HG02571 (cell line): ENCODE measurements at regions not wholly inside any gene's neighbourhood (a gene's known extent, or its start where the extent isn't known, plus 50 kb on each side); places are given as distances from the start of the nearest gene placed in this dataset.

Experiments used
- ATAC-seq: cut with Tn5 transposase; IDR thresholded peaks from one replicate; pipeline ENCODE4 v1.9.1; 2021; ENCODE audit warnings: mild to moderate bottlenecking, moderate library complexity; ENCODE audit not compliant: unreplicated experiment

DNA sequence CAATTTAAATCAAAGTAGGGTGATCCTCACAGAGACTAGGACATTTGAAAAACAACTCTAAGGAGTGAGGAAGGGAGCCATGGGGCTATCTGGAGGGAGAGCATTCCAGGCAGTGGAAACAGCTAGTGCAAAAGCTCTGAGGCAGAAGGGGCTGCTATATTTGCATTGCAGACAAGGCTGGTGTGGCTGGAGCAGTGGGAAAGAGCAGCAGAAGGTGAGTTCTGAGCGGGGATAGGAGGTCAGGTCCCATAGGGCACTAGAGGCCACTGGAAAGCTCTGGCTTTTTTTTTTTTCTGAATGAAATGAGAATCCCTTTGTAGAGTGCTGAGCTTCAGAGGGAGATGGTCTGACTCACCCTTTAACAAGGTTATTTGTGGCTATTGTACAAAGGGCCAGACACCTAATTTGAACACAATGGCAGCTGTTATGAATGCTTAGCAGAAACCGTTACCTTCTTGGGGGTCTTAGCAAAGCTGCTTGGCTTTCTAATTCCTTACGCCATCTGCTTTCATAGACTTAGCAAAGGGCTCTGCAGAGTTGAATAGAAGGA, 291.6 kb downstream of the BUD13 start:
- ATAC-seq = no peak

DNA sequence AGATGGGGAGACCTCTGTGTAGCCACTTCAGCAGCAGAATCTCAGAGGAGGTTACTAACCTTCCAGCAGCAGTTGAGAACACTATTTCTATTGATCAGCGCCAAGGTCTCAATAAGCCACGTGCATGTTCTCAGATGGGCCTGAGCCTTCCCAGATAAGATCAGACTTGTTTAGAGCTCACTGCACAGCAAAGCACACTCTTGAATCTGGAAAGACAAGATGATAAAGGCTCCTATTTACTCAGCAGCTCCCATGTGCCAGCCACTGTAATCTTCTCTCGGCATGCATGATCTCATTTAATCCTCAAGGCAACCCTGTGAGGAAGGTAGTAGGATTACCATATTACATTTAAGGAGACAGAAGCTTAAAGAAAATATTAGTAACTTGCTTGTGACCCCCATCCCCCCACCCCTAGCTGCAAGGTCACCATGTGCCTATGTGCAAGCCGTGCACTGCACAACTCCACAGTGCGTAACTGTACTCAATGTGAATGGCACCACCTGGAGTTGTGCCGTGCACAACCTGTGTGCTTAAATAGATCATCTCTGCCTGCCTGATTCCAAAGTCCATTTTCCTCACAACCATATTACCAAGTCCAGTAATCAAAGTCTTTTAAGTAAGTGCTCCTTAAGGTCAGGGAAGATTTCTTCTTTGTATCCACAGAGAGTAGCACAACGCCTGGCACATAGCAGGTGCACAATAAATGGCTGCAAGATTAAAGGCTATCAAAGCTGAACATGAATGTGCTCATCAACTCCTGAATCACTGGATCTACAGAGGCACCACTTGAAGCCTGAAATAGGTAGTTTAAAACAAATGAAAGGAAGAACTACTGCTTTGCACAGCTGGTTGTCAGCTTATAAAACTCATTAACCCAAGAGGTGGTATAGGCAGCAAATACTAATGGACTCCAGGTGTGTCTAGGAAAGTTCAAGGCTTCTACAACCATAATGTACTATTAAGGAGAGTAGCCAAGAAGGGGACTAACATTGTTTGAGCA, 293.8 kb downstream of the BUD13 start:
- no peak for ATAC-seq

DNA sequence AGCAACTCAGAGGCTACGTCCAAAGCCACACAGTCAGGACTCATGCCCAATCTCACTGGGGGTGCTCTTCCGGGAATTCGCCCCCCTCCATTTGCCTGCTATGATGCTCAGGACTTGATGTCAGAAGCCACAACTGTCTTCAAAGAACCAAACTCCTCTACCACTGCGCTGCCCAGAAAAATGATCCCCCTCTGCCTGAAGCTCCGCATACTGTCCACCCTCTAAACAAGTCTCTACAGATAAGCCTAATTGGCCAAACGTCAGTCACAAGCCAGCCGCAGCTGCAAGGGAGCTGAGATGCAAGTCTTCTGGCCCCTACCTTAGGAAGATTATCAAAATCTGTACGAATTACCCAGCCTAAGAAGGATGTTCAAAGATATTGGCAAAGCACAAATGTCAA, 294.6 kb downstream of the BUD13 start:
- no peak for ATAC-seq

- no peak for ATAC-seq
Measured at GRCh38 chr11:116473790-116474346, 298.9 kb downstream of the BUD13 start.

- ATAC-seq = no peak
Measured at GRCh38 chr11:116473206-116473769, 299.5 kb downstream of the BUD13 start.

- ATAC-seq = no peak
Measured at GRCh38 chr11:116472651-116473050, 300.1 kb downstream of the BUD13 start.

DNA sequence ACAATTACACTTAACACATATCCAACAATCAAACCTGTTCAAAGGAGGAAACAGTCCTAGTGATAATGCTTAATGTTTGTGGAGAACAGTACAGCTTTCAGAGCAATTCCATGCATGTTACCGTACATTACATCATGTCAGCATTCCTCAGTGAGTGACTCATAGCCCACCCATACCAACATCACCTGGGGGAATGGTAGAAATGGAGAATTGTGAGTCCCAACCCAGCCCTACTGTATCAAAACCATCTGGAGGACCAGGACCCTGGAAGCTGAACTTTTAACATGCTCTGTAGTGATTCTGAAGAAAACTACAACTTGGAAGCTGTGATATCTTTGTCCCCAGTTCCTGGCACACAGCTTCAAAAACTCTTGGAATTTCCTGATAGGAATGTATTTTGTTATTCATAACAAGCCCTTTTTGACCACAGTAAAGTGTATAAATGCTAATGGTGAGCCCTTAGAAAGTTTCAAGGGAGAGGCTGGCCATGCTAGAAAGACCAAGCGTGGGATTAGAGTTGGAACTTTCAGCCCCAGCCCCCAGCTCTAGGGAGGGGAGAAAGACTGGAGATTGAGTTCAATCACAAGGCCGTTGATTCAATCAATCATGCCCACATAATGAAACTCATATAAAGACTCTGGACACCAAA, 301.1 kb downstream of the BUD13 start:
- ATAC-seq = no peak

DNA sequence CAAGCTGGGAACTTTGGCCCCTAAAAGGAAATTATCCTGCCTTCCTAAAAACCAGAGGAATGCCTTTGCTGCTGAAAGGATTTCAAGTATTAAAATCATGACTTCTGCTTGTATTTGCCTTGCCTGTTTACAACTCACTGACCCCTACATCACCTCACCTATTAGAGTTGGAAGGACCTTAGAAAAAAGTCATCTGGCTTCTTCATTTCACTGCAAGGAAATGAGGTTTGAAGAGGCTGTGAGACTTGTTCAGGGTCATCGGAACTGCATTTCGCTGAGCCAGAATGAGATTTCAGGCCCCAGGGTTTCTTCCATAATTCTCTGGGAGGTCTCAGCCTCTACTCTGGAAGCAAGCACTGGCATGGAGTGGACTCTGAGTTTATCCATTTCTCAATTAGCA, 304.1 kb downstream of the BUD13 start:
- ATAC-seq = no peak

GRCh38 chr11:116467823-116468222, 305.0 kb downstream of the BUD13 start:
- no peak for ATAC-seq

- no peak for ATAC-seq
Measured at GRCh38 chr11:116466801-116467200, 306.0 kb downstream of the BUD13 start.

DNA sequence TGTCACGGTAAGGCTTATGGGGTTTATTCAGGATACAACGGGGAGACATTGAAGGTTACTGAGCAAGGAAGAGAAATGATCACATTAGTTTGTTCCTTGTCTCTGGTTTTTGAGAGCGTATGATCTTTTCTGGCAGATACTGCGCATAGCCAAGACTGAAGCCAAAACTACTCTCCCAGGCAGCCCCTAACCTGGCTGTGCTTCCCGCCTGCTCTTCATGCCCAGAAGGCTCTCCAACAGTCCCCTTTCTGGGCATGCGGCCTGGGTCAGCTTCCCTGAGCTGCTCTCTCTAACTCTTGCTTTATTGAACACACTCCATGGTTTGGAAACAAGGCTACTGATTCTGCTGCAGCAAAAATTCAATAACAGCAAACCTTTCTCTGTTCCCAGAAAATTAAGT, 306.6 kb downstream of the BUD13 start:
- ATAC-seq = no peak

- ATAC-seq = no peak
Measured at GRCh38 chr11:116465056-116465455, 307.7 kb downstream of the BUD13 start.

DNA sequence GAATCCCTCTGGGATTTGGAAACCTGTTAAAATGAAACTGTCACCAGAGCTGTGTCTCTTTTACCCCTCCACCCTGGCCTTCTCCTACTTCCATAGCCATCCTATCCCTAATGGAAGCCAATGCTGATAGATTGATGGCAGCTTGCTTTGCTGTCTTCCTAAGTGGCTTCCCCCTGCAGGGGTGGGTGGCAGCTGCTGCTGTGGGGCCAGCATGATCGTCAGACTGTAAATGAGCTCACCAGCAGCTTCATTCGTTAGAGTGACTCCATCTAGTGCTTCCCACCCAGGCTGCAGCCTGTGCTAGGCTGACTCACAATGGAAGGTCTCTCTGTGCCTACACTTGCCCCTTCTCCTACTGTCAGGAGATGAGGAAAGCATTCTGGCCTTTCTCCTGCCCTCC, 311.0 kb downstream of the BUD13 start:
- ATAC-seq = no peak

DNA sequence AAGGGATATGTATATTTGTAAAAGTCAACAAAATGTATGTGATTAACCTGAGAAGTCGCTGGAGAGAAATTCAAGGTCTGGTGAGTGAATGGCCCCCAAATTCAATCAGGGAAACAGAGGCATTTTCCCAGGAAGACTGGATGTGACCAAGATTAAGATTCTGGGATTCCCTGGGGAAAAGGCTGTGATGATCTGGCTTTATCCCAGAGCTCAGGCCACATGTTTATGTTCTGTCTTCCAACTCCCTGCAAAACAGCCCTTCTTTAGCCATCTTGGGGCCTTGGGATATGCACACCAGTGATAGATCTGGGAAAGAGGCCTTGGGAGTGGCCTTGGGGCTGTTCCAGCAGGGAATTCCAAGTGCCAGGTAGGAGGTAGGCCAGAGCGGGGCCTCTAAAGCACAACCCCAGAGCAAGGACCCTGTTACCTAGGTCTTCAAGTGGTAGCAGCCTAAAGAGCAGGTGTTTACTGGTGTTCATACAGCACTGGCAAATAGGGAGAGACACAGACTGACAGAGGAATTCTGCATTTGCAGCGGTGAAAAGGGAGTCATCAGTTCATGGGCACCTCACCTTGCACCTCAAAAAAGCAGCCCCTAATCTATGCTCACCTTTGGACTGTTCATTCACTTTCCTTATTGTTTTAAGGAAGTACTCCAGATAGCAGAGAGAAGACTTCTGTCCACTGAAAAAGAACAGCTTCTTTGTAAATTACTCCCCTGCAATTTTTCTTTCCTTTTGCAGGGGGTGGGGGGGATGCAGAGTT, 312.4 kb downstream of the BUD13 start:
- ATAC-seq = no peak

DNA sequence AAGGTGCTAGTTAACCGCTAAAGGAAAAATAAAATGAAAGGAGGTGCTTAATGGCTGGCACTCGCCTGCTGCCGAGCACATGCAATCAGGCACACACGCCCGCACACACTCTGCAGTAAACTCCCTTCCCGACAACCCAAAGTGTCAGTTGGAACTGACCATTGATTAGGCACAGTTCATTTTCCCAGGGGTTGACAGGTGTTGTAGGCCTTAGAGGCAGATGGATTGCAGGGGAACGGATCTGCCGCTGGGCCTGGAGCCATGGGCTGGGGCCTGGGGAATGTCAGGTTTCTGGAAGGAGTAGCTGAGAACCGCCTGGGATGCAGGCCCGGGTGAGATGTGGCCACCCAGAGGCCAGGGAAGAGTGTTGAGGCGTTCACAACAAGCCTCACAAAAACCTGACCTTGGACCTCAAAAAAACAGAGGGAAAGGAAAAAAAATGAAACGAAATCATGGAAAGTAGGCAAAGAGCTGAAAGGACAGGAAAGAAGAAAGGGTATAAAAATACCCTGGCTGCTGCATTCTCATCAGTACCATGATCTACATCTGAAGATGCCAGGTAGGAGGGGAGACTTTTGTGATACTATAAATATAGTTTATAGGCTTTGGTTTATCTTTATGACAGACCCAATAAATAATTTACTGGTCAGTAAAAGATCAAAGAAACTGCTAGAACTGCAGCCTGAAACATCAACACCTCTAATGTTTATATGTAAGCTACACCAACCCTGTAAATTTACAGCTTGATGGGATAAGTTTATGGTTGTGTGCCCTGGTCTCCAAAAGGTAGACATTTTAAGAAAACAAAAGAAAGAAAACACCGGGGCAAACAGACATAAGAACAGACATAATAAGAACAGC, 313.4 kb downstream of the BUD13 start:
- no peak for ATAC-seq

- no peak for ATAC-seq
Measured at GRCh38 chr11:116458546-116458945, 314.2 kb downstream of the BUD13 start.

GRCh38 chr11:116457336-116458007, 315.3 kb downstream of the BUD13 start:
- ATAC-seq = no peak

DNA sequence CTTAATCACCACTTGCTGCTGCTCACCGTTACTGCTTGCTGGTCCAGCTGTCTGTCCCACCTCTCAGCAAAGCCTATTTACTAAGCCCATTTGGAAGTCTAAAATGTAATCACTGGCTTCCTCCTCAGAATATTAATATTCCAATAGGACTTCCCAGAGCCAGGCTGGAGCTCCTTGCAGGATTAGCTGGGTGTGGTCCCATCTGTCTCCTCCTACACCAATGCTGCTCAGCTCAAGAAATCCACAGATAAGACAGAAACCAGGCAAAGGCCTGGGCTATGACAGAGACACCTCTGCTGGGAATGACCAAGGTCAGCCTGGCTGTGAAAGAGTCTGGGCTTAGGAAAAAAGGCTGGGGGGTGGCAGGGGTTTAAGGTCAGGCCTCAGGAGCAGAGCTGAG, 317.8 kb downstream of the BUD13 start:
- ATAC-seq = no peak

DNA sequence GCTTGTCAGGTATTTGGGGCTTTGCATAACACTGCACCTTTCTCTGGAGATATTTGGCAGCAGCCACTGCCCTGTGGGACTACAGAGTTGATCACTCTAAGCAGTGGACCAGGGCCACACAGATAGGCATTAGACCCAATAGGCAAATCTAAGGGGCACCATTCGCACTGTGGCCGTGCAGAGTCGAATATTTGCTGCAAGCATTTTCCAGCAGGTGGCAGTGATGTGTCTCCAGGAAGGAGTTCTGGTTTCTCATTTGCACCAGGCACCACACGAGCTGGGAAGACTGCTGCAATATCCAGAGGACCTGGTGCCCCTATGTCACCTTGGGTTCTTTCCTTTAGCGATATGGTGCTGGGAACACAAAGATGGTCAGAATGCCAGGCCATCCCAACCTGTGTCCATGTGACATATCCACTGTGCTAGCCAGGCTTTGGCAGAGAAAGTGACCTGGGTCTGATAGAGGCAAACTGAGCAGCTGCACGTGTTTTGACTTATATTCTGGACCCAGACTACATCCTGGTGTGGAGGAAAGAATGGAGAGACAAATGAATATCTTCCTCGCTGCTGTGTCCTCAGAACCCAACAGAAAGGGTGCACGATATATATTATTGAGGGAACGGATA, 318.7 kb downstream of the BUD13 start:
- ATAC-seq = no peak
